ENCODE measurements at regions not wholly inside any gene's neighbourhood (a gene's known extent, or its start where the extent isn't known, plus 50 kb on each side); places are given as distances from the start of the nearest gene placed in this dataset.

DNA sequence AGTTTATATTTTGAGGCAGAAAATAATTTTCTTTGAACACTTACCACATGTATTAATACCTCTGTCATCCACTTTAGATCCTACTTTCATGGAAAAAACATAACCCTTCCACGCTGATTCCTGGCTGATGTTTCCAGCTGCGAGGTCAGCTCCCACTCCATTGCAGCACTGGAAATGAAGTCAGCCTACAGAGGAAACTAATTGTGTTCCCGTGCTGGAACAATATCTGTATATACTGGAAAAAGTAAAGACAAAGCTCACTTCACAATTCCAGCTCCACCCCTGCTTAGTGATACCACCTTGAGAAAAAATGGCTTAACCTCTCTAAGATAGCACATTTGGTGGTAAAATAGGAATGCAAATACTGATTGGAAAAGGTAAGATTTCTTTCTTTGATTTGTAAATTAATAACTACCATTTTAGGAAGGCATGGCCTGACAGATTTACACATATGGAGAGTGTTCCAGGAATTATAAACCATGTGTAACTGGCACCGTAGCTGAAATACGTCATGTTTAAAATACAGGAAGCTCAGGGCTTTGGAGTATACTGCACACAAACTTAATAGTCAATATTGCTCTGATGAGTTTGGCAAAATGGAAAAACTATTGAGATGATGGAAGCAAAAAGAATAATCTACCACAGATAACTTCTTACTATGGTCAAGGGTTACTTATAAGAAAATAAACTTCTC, 90.0 kb downstream of the TRIB2 start:
- no peak for DNase-seq (ENCODE audit: low spot score)
- no peak for TF ChIP-seq CTCF (conservative IDR thresholded peaks at IDR 0.05; ENCODE audit: low read depth)
- ChIA-PET CTCF (no interaction called here), POLR2A (ENCODE audit: low non-redundant PET) (no interaction called here)
- no peak overlapping the region for H3K27ac ChIP-seq

- no peak overlapping the region for H3K27ac ChIP-seq
- no peak for DNase-seq (ENCODE audit: low spot score)
- TF ChIP-seq CTCF (conservative IDR thresholded peaks at IDR 0.05; ENCODE audit: low read depth), result no peak
- ChIA-PET POLR2A (ENCODE audit: low non-redundant PET) (no interaction called here), CTCF (interaction anchor here (0.6 kb wide), 1 partner anchor 47 kb away, joined by 3 read pairs; no protein-coding TSS in a partner anchor)
Observed at GRCh38 chr2:12807907-12808810, 91.4 kb downstream of the TRIB2 start.

GRCh38 chr2:12809526-12809925, 92.8 kb downstream of the TRIB2 start:
- POLR2A ChIA-PET (ENCODE audit: low non-redundant PET), result no interaction called here
- TF ChIP-seq CTCF (conservative IDR thresholded peaks at IDR 0.05; ENCODE audit: low read depth), result no peak
- CTCF ChIA-PET, result no interaction called here
- H3K27ac ChIP-seq, result no peak overlapping the region
- no peak for DNase-seq (ENCODE audit: low spot score)

DNA sequence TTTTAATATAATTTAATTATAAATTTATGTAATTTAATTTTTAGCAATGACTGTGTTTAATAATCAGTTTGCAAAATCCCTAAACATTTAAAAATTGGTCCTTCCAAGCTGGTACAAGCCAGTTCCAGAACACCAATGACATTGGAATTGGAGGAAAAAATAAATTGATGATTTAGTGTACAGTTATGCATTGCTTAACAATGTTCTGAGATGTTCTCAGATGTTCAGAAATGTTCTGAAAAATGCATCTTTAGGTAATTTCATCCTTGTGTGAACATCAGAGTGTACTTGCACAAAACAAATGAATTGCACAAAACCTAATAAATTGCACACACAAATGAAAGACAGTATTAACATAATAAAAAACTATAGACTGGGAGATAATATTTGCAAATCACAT, 95.2 kb downstream of the TRIB2 start:
- ChIA-PET POLR2A (ENCODE audit: low non-redundant PET) (no interaction called here), CTCF (no interaction called here)
- no peak for DNase-seq (ENCODE audit: low spot score)
- H3K27ac ChIP-seq, result no peak overlapping the region
- no peak for TF ChIP-seq CTCF (conservative IDR thresholded peaks at IDR 0.05; ENCODE audit: low read depth)

- DNase-seq (ENCODE audit: low spot score), result no peak
- ChIA-PET POLR2A (ENCODE audit: low non-redundant PET) (no interaction called here), CTCF (no interaction called here)
- no peak overlapping the region for H3K27ac ChIP-seq
- TF ChIP-seq CTCF (conservative IDR thresholded peaks at IDR 0.05; ENCODE audit: low read depth), result no peak
Observed at GRCh38 chr2:12813166-12813565, 96.4 kb downstream of the TRIB2 start.

DNA sequence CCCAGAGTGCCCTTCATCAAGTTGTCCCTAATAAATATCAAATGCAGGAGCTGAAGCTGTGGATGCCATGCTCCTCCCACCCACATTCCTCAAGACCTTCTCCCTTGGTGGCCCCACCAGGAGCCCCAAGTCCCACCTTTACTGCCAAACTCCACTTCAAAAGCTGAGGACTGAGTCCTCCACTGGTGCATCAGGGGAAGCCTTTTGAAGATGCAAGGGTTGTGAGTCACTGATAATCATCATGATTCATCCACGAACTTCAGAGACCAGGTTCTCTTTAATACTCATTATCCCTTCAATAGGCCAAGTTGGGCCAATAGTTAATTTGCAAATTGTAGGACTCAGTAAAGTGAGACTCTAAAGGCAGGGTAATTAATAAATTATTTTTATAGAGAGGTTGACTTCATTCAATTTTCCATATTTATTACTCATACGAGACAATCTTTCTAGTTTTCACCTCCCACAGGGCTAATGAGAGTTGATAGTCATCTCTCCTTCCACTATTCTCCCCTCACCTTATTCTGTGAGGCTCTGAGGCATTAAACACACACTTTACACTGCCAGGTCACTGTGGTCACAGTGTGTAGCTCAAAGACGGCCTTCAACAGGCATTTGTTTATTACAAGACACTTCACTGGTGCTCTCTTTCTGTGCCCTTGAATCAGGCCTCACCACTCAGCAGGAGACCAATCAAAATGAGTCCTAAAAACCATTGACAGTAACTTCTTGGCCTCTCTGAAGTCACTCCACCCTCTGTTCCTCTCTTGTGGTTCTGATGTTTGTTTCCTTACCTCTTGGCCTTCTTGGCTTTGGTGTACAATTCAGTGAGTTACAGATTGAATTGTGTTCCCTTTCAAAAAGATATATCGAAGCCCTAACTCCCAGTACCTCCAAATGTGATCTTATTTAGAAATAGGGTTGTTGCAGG, 99.9 kb downstream of the TRIB2 start:
- H3K27ac ChIP-seq, result no peak overlapping the region
- DNase-seq (ENCODE audit: low spot score), result peak; percentile 71
- POLR2A ChIA-PET (ENCODE audit: low non-redundant PET), result no interaction called here
- TF ChIP-seq CTCF (conservative IDR thresholded peaks at IDR 0.05; ENCODE audit: low read depth), result no peak
- CTCF ChIA-PET, result interaction anchor here (0.6 kb wide), 1 partner anchor 29 kb away, joined by 4 read pairs; no protein-coding TSS in a partner anchor

Data from RWPE1 (cell line).